GM18511 (cell line): ENCODE measurements at regions not wholly inside any gene's neighbourhood (a gene's known extent, or its start where the extent isn't known, plus 50 kb on each side); places are given as distances from the start of the nearest gene placed in this dataset.

Experiments
- ATAC-seq: cut with Tn5 transposase; IDR thresholded peaks from one replicate; pipeline ENCODE4 v1.9.1; 2021; ENCODE audit warnings: mild to moderate bottlenecking, moderate library complexity; ENCODE audit not compliant: unreplicated experiment

GRCh38 chr12:74418573-74418972 lies 119.1 kb upstream of the ATXN7L3B start:
- ATAC-seq: no peak

GRCh38 chr12:74424778-74425177 lies 112.9 kb upstream of the ATXN7L3B start:
- ATAC-seq: no peak

DNA sequence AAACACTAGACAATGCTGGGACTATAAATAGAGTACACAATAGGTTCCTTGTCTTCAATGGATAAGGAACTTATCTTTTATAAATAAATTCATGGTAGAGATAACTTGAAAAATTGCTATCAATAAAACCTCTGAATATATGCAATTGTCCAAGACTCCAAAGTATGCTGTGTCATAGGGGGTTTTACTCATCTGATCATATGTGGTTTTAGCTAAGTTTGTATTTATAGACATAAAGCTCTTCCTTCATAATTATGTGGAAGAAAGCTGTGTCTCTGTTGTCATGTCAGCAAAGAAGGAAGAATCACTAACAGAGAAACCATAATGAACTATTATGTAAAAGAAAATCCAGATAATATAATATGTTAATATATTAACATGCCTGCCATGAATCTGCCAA lies 111.5 kb upstream of the ATXN7L3B start:
- no peak for ATAC-seq

- no peak for ATAC-seq
Measured at GRCh38 chr12:74429535-74429934, 108.1 kb upstream of the ATXN7L3B start.

GRCh38 chr12:74431801-74432200 lies 105.8 kb upstream of the ATXN7L3B start:
- no peak for ATAC-seq

DNA sequence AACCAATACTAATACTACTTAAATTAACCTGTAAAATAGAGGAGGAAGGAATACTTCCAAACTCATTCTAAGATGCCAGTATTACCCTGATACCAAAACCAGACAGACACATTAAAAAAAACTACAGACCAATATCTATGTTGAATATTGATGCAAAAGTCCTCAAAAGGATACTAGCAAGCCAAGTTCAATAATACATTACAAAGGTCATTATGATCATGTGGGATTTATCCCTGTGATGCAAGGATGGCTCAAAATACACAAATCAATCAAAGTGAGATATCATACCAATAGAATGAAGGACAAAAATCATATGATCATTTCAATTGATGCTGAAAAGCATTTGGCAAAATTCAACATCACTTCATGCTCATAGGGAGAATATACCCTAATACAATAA lies 97.2 kb upstream of the ATXN7L3B start:
- ATAC-seq: no peak

DNA sequence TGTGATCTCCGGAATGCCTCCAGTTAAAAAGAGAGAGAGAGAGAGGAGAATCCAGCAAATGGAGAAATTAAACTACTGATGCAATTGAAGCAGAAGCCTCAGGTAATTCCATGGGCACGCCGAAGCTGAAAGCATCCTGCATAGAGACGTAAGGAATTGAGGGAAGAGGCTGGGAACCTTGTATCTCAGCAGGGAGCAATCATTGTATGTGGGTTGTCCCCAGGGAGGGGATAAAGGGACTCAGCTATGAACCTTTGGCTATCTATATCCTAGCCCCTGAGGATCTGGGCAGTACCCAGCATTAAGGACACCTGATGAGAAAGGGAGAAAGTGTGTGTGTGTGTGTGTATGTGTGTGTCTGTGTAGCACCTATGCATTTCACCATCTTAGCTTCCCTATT lies 95.8 kb upstream of the ATXN7L3B start:
- ATAC-seq: no peak

DNA sequence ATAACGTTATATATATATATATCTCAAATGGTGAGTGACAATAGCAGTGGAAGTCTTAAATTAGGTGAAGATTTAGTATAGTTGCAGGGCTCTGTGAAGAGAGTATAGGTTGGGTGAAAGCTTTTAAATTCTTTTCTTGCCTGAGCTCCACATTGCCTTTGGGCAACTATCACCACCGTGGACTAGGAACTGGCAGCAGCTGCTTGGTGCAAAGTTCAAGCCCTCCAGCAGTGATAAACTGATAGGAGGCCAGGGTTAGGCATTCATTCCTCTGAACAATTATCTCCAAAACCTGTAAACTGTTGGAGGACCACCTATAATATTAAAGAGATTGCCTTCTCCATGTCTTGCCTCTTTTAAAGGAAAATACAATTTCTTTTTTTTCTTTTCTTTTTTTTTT lies 91.2 kb upstream of the ATXN7L3B start:
- no peak for ATAC-seq

DNA sequence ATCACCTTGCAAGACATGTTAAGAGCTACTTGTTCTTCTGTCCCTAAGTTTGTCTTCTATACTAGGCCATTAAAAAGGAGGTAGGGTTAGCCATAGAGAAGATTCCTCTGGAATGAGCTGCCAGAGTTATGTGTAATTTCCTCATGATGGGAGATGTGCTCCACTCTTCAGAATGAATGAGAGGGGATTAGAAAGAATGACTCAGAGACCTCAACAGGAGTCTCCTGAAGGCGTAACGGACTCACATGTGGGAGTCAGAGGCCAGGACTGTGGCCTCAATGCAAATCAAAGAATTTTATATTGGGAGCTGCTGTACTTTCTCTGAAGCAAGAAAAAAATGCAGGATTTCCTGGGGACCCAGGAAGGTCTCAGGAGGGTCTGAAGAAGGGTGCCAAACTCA lies 87.8 kb upstream of the ATXN7L3B start:
- ATAC-seq: no peak

GRCh38 chr12:74454109-74454508 lies 83.5 kb upstream of the ATXN7L3B start:
- no peak for ATAC-seq

- no peak for ATAC-seq
Measured at GRCh38 chr12:74455429-74455828, 82.2 kb upstream of the ATXN7L3B start.

- no peak for ATAC-seq
Measured at GRCh38 chr12:74456431-74456830, 81.2 kb upstream of the ATXN7L3B start.

DNA sequence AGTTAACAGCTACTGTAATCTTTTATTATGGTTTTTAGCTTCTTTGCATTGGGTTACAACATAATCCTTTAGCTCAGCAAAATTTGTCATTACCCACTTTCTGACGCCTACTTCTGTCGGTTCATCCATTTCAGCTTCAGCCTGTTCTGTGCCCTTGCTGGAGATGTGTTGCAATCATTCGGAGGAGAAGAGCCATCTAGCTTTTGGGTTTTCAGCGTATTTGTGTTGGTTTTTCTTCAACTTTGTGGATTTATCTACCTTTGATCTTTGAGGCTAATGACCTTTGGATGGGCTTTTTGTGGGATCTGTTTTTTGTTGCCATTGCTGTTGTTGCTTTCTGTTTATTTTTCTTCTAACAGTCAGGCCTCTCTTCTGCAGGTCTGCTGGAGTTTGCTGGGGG lies 69.2 kb upstream of the ATXN7L3B start:
- no peak for ATAC-seq

- no peak for ATAC-seq
Measured at GRCh38 chr12:74476234-74476633, 61.4 kb upstream of the ATXN7L3B start.

- ATAC-seq: no peak
Measured at GRCh38 chr12:74481078-74481477, 56.6 kb upstream of the ATXN7L3B start.

- ATAC-seq: no peak
Measured at GRCh38 chr12:74482115-74482514, 55.5 kb upstream of the ATXN7L3B start.

DNA sequence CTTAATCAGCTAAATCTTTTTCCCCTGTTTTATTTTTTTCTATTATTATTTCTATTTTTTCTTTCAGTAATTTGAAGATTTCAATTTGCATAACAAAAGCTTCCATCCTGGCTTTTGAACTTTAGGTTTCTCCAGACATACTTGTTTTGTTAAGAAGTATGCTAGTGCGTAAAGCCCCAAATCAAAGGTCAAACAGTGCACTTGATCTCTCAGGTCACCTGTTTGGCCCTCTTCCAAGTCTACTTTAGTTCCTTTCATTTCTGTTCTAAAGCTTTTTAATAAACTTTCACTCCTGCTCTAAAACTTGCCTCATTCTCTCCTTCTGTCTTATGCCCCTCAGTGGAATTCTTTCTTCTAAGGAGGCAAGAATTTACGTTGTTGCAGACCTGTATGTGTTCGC lies 54.6 kb upstream of the ATXN7L3B start:
- ATAC-seq: no peak
